ENCODE measurements at regions not wholly inside any gene's neighbourhood (a gene's known extent, or its start where the extent isn't known, plus 50 kb on each side); places are given as distances from the start of the nearest gene placed in this dataset.

DNA sequence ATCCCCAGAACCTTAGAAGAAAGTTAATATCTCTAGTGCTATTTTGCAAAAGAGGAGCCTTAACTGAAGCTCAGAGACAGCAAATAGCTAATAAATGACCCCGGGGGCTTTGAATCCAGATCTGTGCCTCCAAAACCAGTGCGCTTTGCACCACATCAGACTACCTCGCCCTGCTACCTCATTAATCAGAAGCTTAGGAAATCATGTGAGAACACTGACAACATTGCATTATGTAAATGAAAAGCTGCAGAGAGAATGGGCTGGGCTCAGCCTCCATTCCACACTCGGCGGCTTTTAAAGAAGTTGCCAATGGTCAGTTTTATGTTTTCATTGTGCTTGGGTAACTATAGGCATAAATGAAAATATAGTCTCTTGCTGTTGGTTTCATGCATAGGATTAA lies 54.0 kb upstream of the STMND1 start:
- Mint-ChIP-seq H3K9me3 (peaks cover 3 to 4% of the 10 kb centered on the region in 2 donors), H3K36me3 (no peaks in the 10 kb centered on the region), H3K4me3 (no peak overlapping the region), H3K27me3 (peaks cover 9 to 20% of the 10 kb centered on the region in 2 donors), H3K4me1 (no peaks in the 10 kb centered on the region), H3K27ac (no peak overlapping the region)
- no peak for DNase-seq
- no peak for ATAC-seq (replicated peaks)

DNA sequence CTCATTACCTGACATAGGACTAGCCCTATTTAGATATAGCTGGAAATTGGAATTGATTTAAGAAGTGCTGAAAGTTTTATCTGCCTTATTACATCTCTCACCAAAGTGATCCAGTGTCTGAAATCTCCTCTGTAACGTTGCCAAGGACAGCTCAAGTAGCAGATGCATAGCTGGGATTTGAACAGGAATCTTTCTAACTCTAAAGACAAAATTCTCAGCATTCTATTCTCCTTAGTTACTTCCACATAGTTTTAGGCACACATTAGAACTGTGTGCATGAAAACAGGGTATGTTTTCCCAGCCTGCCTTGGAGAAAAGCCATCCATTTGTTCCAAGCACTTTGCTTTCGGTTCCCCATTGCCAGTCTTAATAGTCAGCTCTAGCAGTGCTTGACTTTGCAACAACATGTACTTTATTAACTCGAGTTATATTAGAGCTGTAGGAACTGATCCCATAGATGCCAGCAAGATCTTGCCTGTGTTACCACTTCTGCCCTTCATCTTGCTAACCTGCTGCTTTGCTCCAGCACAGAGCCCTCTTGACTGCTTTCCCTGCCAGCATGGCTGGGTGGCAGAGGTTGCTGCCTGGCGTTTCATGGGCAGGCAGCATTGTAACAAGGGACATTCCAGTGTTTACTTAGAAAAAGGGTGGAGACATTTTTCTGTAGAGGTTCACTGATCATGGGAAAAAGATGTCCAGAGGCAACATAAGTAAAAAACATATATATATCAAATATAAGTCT lies 56.1 kb upstream of the STMND1 start:
- H3K36me3 Mint-ChIP-seq, result no peaks in the 10 kb centered on the region
- no peak for ATAC-seq (replicated peaks)
- peaks cover 3 to 4% of the 10 kb centered on the region in 2 donors for H3K9me3 Mint-ChIP-seq

DNA sequence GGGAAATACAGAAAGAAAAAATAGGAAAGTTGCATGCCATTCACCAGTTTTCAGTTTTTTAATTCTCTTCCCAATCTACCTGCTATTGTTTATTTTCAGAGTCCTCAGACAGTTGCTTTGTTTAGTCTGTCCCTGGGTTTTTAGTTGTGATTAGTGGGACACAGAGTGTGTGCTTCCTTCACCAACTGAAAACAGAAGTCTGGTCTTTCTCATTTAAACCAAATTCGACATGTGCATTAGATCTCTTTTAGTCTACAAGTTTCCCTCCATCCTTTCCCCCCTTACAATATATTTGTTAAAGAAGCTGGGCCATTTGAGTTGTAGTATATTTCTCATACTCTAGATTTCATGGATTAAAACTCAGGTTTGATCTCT lies 58.7 kb upstream of the STMND1 start:
- Mint-ChIP-seq H3K9me3 (peaks cover 6 to 7% of the 10 kb centered on the region in 2 donors), H3K36me3 (no peaks in the 10 kb centered on the region), H3K27me3 (peaks cover 10 to 24% of the 10 kb centered on the region in 2 donors), H3K27ac (no peak overlapping the region), H3K4me1 (no peaks in the 10 kb centered on the region), H3K4me3 (no peak overlapping the region)
- DNase-seq, result no peak
- no peak for ATAC-seq (replicated peaks)

More for the DNA sequence above, 56.1 kb upstream of the STMND1 start:
- H3K4me3 Mint-ChIP-seq, result no peak overlapping the region
- H3K4me1 Mint-ChIP-seq, result no peaks in the 10 kb centered on the region
- no peak for DNase-seq
- no peak overlapping the region for H3K27ac Mint-ChIP-seq
- H3K27me3 Mint-ChIP-seq, result peaks cover 10 to 20% of the 10 kb centered on the region in 2 donors

DNA sequence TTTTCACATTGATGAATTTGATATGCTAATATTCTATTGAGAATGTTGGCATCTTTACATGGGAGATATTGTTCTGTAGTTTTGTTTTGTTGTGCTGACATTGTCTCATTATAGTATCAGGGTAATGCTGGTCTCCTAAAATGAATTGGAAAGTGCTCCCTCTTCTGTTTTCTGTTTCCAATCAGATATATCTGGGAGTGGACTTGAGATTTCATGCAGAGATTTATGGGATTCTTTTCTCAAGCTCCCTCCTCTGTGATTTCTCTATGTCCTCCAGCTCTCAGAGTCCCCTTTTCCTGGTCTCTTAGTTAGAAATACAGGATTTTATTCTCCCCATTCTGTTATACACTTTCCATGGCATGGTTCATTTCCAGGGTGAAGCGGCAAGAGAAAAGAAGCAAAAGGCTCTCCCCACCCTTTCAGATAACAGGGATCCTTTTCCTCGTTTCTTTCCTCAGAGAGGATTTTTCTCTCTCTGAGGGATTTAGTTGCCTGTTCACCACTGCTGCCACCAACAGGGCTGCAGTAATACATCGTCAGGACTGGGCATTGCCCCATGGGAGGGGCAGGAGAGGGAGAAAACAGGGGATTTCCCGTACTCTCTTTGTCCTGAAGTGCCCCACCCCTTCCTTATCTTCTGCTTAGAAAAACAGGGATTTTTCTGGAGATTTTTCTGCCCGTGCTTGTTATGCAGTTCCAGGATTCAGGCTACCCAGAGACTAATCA lies 59.3 kb upstream of the STMND1 start:
- Mint-ChIP-seq H3K36me3 (no peaks in the 10 kb centered on the region), H3K4me1 (no peaks in the 10 kb centered on the region), H3K4me3 (no peak overlapping the region), H3K27ac (no peak overlapping the region), H3K9me3 (peaks cover 7 to 9% of the 10 kb centered on the region in 2 donors), H3K27me3 (peaks cover 10 to 24% of the 10 kb centered on the region in 2 donors)
- DNase-seq (no peak), ATAC-seq (replicated peaks) (no peak)

DNA sequence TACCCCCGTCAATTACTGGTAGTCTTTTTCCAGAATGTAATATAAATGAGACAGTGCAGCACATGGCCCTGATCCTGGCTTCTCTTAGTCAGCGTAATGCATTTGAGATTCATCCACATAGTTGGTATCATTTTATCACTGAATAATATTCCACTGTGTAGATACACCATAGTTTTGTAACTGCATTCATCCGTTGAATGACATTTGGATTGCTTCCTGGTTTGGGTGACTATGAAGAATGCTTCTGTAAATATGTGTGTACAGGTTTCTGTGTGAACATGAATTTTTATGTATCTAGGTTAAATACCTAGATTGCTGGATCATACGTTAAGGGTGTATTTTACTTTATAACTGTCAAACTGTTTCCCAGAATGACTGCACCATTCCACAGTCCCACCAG lies 62.6 kb upstream of the STMND1 start:
- H3K9me3 Mint-ChIP-seq, result peaks cover 5 to 8% of the 10 kb centered on the region in 2 donors
- ATAC-seq (replicated peaks) (no peak), DNase-seq (no peak)
- no peaks in the 10 kb centered on the region for H3K36me3 Mint-ChIP-seq
- no peak overlapping the region for H3K4me3 Mint-ChIP-seq
- H3K27ac Mint-ChIP-seq, result no peak overlapping the region
- no peaks in the 10 kb centered on the region for H3K4me1 Mint-ChIP-seq
- H3K27me3 Mint-ChIP-seq, result peaks cover 10 to 12% of the 10 kb centered on the region in 2 donors

DNA sequence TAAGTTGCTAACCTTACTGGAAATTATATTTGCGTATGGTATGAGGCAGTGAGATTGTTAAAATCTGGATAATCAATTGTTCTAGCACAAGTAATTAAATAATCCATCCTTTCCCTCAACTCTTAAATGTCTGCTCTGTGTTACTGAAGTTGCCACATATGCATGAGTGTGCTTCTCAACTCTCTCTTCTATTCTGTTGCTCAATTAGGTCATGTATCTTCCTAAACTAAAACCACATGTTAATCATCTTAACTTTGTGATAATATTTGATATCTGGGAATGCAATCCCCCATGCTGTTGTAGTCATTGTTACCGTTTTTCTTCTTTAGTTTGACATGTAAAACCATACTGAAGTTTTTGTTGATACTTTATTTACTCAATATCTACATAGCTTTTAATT lies 63.5 kb upstream of the STMND1 start:
- H3K4me3 Mint-ChIP-seq, result no peak overlapping the region
- H3K9me3 Mint-ChIP-seq, result peaks cover 3 to 8% of the 10 kb centered on the region in 2 donors
- H3K27me3 Mint-ChIP-seq, result peaks cover 5 to 11% of the 10 kb centered on the region in 2 donors
- no peaks in the 10 kb centered on the region for H3K4me1 Mint-ChIP-seq
- ATAC-seq (replicated peaks) (no peak), DNase-seq (no peak)
- H3K27ac Mint-ChIP-seq, result no peak overlapping the region
- no peaks in the 10 kb centered on the region for H3K36me3 Mint-ChIP-seq

DNA sequence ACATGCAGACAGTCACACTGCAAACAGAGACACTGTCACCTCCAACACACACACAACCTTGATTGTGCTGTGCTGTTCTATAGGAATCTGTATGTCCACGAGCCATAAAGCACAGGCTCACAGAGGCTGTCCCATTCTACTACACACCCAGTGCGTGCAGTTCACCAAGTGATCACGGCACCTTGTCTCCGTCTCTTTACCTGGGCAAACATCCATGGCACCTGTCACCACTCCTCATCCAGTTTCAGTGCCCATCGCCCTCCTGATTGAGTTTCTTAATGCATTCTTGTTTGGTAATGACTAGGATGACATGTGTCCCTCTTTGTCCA lies 65.8 kb upstream of the STMND1 start:
- no peak for ATAC-seq (replicated peaks)

DNA sequence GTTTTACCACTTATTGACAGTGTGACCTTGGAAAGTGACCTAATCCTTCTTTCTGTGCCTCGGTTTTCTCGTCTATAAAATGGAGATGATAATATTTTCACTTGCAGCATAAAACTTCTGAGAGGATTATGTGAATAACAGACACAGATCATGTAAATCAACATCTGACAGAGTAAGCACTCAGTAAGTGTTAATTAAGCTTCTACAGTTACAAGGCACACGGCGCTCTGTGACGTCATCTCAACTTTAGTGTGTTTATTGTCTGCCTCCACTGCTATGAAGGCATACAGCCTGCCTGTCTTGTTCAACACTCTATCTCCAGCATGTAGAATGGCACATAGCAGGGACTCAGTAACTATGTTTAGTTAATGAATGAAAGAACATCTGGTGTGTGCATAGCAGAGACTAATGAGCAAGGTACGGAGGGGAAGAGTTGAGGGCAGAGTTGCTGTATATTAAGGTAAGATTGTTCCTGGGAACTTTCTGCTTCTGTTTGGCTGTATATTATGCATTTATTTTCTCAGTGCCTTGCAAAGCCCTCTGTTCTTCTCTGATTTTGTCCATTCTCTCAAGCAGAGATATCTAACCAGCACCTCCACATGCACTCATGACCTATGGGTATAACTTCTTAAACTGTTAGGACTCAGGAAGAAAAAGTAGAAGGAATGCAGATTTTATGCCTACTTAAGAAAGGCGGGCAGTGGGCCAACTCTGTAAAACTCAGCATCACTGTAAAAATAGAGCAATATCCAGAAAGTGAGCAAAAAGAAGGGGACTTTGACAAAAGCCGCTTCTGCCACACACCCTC lies 66.4 kb upstream of the STMND1 start:
- Mint-ChIP-seq H3K27ac (no peak overlapping the region), H3K9me3 (peaks cover 3 to 7% of the 10 kb centered on the region in 2 donors), H3K27me3 (peaks cover 0 to 7% of the 10 kb centered on the region in 2 donors), H3K4me3 (no peak overlapping the region), H3K36me3 (no peaks in the 10 kb centered on the region), H3K4me1 (no peaks in the 10 kb centered on the region)
- DNase-seq, result no peak
- ATAC-seq (replicated peaks), result no peak

More for the DNA sequence above, 65.8 kb upstream of the STMND1 start:
- Mint-ChIP-seq H3K36me3 (no peaks in the 10 kb centered on the region), H3K27ac (no peak overlapping the region), H3K4me1 (no peaks in the 10 kb centered on the region), H3K27me3 (peaks cover 0 to 7% of the 10 kb centered on the region in 2 donors), H3K4me3 (no peak overlapping the region), H3K9me3 (peaks cover 3 to 7% of the 10 kb centered on the region in 2 donors)
- DNase-seq, result no peak

DNA sequence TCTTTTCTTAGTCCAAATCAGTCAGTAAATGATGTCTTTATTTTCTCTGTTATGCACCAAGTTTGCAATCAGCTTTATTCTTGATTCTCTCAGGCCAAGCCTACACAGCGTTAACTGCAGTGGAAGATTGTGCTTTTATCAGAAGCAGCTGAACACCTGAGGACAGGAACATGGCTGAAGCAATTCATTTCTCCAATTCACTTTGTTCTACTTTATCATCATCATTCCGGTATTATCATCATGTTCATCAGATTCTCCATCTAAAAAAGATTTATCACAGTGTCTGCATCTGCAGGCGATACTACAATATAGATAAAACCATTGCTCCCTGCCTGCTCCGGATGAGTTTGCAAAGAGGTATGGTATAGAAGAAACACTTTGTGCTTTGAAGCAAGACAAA lies 68.1 kb upstream of the STMND1 start:
- Mint-ChIP-seq H3K4me1 (no peaks in the 10 kb centered on the region), H3K27ac (no peak overlapping the region), H3K9me3 (peaks cover 0 to 5% of the 10 kb centered on the region in 2 donors), H3K36me3 (no peaks in the 10 kb centered on the region), H3K27me3 (peaks cover 0 to 3% of the 10 kb centered on the region in 2 donors), H3K4me3 (no peak overlapping the region)
- DNase-seq (no peak), ATAC-seq (replicated peaks) (no peak)

DNA sequence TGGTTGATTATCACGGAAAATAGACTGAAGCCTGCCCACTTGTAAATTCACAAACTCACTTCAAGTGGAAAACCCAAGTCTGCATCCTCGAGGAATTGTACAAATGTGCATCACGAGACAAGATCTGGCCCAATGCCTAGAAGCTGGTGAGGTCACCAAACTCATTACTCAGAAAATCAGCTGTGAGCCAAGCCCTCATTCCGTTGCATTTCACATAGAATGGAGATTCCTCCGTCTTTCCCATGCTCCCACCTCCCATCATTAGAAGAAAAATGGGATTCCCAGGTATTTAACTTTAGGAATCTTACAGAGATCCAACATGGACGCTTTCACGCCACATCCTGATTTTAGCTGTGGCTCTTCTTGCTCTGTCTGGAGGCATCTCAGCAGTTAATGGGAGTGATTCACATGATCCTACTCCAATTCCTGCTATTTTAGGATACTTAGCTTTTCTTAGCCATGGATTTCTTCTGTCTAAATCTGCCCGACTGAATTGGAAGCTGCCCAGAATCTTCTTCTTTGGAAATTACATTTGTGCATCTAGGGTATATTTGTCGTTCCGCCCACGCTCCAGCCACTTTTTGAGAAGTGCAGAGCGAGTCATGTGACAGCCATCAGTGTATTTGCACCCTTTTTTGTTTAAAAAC lies 68.7 kb upstream of the STMND1 start:
- Mint-ChIP-seq H3K4me3 (no peak overlapping the region), H3K4me1 (no peaks in the 10 kb centered on the region)
- no peak for DNase-seq

DNA sequence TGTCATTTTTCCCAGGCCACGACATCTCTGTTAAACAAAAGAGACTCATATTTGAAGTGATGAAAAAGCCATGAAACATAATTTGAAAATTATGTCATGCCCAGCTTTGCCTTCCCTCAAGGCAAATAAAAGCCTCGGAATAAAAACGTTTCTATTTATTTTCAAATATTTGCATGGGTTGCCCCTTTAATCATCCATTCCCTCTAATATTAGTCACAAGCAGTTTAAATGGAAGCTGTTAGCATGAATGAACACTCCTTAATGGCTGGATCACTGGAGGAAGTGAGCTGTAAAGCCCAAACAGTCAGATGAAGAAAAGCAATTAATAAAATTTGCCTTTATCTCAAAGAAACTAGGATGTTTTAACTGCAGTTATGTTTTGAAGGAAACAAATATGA lies 69.3 kb upstream of the STMND1 start:
- no peak overlapping the region for H3K4me3 Mint-ChIP-seq
- no peaks in the 10 kb centered on the region for H3K4me1 Mint-ChIP-seq
- peaks cover 0 to 3% of the 10 kb centered on the region in 2 donors for H3K27me3 Mint-ChIP-seq
- H3K27ac Mint-ChIP-seq, result no peak overlapping the region
- H3K36me3 Mint-ChIP-seq, result no peaks in the 10 kb centered on the region
- peaks cover 0 to under 1% of the 10 kb centered on the region in 2 donors for H3K9me3 Mint-ChIP-seq
- DNase-seq (no peak), ATAC-seq (replicated peaks) (no peak)

More for the DNA sequence above, 68.7 kb upstream of the STMND1 start:
- Mint-ChIP-seq H3K9me3 (peaks cover 0 to 3% of the 10 kb centered on the region in 2 donors), H3K27me3 (peaks cover 0 to 3% of the 10 kb centered on the region in 2 donors), H3K27ac (no peak overlapping the region), H3K36me3 (no peaks in the 10 kb centered on the region)
- no peak for ATAC-seq (replicated peaks)

DNA sequence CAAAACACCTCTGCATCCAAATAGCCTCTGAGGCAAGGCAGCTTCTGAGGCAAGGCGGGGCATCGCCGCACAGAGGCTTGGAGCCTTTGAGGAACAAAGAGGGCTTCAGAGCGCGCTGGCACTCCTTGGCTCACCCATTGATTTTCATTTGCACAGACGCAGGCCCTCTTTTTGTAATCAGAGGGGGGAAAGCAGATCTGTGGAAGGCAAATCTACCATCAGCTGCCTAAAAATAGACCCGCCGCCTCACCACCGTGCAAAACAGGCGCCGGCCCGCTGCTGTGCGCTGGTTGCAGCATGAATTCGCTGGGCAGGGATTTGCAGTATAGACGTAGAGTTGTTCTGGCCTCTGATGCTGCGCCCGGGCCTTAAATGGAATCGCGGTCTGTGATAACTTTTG lies 69.9 kb upstream of the STMND1 start:
- Mint-ChIP-seq H3K36me3 (no peaks in the 10 kb centered on the region), H3K27me3 (peaks cover 0 to 3% of the 10 kb centered on the region in 2 donors), H3K4me3 (no peak overlapping the region), H3K4me1 (no peaks in the 10 kb centered on the region), H3K9me3 (no peaks in the 10 kb centered on the region), H3K27ac (no peak overlapping the region)
- no peak for DNase-seq
- ATAC-seq (replicated peaks), result no peak

DNA sequence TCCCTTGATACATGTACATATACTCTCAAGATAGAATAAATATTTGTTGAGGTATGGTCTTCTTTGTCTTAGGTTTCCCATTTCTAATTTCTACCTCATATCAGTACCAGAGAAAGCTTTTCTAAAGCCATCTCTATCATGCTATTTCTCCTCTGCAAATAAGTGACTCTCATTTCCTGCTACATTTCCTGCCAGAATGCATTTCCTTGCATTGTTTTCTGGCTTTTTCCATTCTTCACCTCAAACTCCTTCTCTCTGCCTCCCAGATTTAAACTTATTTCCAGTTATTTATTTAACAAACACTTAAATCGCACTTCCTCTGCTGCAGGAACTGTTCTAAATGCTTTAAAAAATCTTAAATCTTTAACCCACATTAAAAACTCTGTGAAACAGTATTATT lies 74.4 kb upstream of the STMND1 start:
- Mint-ChIP-seq H3K4me3 (no peak overlapping the region), H3K27me3 (peaks cover 0 to 4% of the 10 kb centered on the region in 2 donors), H3K4me1 (peaks cover 5 to 7% of the 10 kb centered on the region in 2 donors), H3K36me3 (peaks cover 0 to 5% of the 10 kb centered on the region in 2 donors), H3K9me3 (peaks cover 9 to 15% of the 10 kb centered on the region in 2 donors), H3K27ac (no peak overlapping the region)
- DNase-seq (no peak), ATAC-seq (replicated peaks) (no peak)

DNA sequence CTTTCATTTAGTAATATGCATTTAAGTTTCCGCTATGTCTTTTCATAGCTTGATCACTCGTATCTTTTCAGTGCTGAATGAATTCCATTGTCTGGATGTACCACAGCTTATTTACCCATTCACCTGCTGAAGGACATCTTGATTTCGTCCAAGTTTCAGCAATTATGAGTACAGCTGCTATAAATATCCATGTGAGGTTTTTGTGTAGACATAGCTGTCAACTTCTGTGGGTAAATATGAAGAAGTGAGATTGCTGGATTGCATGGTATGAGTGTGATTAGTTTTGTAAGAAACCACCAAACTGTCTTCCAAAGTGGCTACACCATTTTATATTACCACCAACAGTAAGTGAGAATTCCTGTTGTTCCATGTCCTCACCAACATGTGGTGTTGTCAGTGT lies 79.2 kb upstream of the STMND1 start:
- no peak overlapping the region for H3K4me3 Mint-ChIP-seq
- DNase-seq (no peak), ATAC-seq (replicated peaks) (peak; percentile 91 to 99)
- H3K27ac Mint-ChIP-seq, result no peak overlapping the region
- H3K9me3 Mint-ChIP-seq, result peaks cover 9 to 15% of the 10 kb centered on the region in 2 donors
- H3K4me1 Mint-ChIP-seq, result peaks cover 6 to 10% of the 10 kb centered on the region in 2 donors
- peaks cover 0 to 5% of the 10 kb centered on the region in 2 donors for H3K36me3 Mint-ChIP-seq
- peaks cover 0 to 4% of the 10 kb centered on the region in 2 donors for H3K27me3 Mint-ChIP-seq

Measured in stimulated activated naive B cell treated with anti-CD40 and anti-IgM and Interleukin-4, amounts not matched to agents 10 μg/mL and 1 μg/mL and 100 μg/mL, for 72 hours (primary cell).